ENCODE measurements at regions not wholly inside any gene's neighbourhood (a gene's known extent, or its start where the extent isn't known, plus 50 kb on each side); places are given as distances from the start of the nearest gene placed in this dataset.

DNA sequence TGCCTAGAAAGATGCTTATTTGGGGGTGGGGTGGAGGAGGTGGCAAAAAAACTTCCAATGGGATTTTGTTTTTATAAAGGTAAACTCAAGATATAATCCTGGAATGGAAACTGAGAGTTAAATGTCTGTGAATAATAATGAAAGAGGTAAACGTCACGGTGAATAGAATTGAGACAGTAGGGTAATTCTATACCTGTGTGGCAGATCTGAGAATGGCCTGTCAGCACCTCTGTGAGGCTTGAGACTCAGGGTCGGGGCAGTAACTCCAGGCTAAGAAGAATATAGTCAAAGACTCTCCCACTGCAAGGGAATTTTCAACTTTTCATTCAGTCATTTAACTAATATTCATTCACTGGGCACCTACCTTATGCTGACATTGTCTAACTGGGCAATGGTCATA lies 581.2 kb upstream of the ZNF608 start:
- no peak for DNase-seq (ENCODE audit: low spot score)

DNA sequence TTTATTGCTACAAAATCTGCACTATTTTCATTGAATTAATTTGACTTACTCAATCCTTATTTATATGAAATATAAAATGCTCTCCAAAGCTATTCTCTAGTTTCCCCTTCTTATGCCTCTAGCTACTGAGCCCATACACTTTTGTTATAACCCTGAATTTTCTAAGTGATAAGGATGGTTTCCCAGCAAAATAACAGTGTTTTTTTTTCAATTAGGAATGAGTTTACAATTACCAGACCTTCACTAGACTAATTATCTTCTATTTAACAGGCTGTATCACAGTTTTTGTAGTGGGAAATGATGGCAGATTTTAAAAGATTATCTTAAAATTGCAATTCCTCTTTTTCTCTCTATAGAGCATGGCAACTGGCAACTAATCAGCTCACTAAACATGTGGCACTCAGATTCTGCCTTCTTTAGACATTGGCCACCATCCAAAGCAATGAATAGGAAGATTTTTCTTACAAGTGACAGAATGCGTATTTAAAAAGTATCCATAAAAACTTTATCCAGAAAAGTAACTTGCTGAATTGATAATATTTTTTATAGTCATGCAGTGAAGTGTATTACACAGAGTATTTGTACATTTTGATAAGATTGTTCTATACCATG lies 585.7 kb upstream of the ZNF608 start:
- no peak for DNase-seq (ENCODE audit: low spot score)

DNA sequence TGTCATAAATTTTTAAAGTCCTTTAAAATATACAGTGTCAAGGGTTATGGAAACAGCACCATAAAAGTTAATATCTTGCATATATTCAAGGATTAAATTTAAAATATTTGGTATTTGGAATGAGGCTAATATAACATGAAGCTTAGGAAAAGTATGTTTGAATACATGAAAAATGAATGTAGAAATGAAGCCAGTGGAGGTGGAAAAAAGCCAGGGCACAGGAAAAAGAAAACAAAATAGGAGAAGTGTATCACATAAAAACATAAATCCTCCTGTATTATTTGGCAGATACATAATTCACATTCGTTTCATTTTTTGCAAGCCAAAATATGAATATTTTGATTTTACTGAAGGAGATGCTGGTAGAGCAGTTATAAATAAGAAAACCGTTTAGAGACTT lies 587.0 kb upstream of the ZNF608 start:
- DNase-seq (ENCODE audit: low spot score): no peak

GRCh38 chr5:125336401-125336800 lies 590.0 kb upstream of the ZNF608 start:
- DNase-seq (ENCODE audit: low spot score): no peak

DNA sequence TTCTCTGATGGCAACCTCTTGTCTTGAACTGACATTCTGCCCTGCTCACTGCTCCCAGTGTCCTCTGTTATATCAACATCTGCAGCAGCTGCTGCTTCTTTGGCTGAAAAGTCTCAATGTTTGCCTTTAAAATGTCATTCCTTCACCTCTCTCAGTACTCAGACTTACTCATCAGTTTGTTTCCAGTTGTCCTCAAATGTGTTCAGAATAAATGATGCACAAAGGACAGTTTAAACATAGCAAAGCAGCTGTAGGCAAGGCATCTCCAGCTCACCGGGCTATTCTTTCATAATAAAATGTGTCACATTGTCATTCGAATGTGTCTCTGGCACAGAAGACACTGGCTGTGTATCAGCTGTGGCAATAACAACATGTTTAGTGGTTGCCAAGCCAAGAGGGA lies 590.9 kb upstream of the ZNF608 start:
- no peak for DNase-seq (ENCODE audit: low spot score)

GRCh38 chr5:125338440-125339174 lies 592.2 kb upstream of the ZNF608 start:
- DNase-seq (ENCODE audit: low spot score): no peak

DNA sequence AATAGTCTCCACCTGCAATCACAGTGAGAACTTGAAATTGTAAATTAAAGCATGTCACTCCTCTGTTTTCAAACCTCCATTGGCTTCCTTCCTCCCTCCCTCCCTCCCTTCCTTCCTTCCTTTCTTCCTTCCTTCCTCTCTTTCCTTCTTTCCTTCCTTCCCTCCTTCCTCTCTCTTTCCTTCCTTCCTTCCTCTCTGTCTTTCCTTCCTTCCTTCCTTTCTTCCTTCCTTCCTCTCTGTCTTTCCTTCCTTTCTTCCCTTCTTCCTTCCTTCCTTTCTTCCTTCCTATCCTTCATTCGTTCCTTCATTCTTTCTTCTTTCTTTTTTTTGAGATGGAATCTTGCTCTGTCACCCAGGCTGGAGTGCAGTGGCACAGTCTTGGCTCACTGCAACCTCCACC lies 595.0 kb upstream of the ZNF608 start:
- no peak for DNase-seq (ENCODE audit: low spot score)

- no peak for DNase-seq (ENCODE audit: low spot score)
Measured at GRCh38 chr5:125343015-125343414, 596.6 kb upstream of the ZNF608 start.

GRCh38 chr5:125346316-125346715 lies 599.9 kb upstream of the ZNF608 start:
- no peak for DNase-seq (ENCODE audit: low spot score)

DNA sequence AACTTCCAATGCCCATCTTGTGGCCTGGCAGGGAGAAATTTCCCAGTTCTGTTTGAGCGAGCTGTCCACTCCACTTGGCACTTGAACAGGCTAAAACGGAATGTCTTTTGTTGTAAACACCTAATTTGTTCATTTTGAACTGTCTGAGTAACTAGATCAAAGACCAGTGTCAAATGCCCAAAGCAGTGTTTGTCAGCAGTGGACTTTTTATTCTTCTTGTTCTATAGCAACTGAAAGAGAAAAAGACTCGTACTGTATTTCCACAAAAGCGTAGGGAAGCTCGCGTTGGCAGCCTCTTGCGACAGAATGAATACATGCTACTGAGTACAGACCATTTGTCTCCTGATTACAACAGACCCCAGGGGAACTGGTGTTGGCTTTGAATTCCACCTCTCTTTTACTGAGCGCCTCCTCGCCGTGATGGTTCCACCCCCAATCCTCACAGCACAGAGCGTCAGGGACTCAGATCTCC lies 601.8 kb upstream of the ZNF608 start:
- DNase-seq (ENCODE audit: low spot score): no peak

DNA sequence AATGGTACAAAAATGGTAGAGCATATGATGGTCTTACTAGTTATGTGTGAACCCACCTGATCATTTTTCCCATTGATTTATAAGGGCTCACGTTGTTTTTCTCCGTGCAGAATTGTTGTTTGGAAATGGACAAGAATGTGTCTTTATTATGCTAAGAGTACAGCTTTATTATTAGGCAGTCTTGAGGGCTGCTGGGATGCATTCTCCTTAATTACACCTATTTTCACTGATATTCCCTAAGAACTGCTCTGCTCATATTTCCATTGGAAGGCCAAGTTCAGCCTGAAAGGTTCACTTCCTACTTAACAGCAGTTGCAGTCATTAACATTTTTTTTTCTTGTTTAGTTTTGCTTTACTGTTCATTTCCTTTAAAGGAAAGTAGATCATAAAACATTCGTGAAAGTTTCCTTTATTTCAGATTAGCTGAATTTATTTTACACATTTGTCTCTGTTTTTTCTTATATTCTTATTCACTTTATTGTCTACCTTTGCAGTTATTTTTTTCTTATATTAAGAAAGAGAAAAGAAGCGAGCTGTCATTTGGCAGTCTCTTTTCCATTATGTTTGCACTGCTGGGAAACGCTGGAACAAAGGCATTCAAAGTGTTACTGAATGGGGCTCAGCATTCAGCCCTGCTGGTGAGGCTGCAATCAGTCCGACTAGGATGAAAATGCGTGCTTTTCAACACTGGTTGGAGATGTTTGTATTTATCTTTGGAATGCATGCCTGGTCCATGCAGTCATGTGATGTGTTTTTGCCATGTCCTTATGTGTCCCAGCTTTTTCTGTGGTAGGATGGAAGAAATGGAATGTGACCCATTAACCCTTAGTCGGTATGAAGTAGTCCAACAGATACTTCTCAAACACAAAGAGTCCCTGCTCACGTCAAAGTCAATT lies 602.7 kb upstream of the ZNF608 start:
- DNase-seq (ENCODE audit: low spot score): no peak

- no peak for DNase-seq (ENCODE audit: low spot score)
Measured at GRCh38 chr5:125357660-125358059, 611.2 kb upstream of the ZNF608 start.

DNA sequence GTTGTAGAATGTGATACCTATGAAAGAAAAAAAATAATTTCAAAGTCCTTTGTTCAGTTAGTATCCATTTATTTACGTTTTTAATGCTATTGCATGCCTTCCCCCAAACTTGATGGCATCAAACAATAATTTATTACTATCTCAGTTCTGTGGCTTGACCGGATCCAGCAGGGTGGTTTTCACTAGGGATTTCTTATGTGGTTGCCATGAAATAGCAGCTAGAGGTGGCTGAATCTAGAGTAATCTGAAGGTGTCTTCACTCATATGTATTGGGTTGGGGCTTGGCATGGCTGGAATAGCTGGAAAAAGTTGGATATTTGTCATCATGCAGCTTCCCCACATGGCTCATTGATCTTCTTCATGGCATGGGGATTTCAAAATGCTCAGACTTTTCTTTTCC lies 619.3 kb upstream of the ZNF608 start:
- no peak for DNase-seq (ENCODE audit: low spot score)

- no peak for DNase-seq (ENCODE audit: low spot score)
Measured at GRCh38 chr5:125367702-125368101, 621.3 kb upstream of the ZNF608 start.

DNA sequence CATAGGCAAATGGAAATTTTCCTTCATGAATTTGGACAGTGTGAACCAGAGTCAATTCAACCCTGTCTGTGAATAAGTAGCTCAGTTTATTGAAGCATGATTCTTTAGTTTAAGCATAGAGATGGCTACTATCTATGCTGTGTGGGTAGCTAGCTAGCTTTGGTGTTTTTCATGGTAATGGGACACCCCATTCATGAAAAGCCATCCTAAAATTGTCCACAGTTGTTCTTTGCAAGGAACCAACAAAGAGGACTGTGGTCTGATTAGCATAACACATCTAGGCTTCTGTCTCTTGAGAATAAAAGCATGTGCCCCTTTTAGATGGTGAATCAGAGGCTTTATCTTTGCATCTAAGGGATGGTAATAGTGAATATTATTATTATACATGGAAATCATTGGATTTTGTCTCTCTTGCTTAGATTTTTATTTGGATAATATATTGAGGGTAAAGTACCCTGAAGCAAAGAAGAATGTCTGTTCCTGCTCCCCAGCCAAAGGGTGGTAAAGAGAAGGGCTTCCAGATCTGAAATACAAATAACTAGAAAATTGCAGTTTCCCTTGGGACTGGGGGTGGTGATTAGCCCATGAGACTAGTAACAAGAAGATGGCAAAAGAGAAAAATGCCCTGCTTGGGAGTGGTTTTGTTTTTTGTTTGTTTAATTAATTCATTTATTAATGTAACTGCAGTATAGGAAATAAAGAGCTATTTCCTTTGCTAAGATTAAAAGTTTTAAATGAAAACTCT lies 624.2 kb upstream of the ZNF608 start:
- DNase-seq (ENCODE audit: low spot score): no peak

GRCh38 chr5:125372694-125373631 lies 626.5 kb upstream of the ZNF608 start:
- DNase-seq (ENCODE audit: low spot score): peak; percentile 69

DNA sequence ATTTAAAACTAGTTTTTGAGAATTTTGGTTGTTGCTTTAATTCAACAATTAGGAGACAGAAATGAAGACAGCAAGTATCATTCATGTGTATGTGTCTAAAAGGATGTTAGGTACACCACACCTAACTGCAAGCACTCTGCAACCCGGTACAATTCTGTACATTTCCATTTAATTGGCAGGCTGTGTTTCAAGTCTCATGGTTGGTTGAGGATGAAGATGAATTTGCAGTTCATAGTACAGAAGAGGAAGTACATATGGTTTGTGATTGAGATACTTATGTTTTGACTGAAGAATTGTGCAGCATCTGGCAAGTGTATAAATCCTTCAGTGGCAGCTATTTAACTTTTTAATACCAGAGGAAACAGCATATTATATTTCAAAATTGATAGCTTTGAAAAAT lies 628.7 kb upstream of the ZNF608 start:
- no peak for DNase-seq (ENCODE audit: low spot score)

DNA sequence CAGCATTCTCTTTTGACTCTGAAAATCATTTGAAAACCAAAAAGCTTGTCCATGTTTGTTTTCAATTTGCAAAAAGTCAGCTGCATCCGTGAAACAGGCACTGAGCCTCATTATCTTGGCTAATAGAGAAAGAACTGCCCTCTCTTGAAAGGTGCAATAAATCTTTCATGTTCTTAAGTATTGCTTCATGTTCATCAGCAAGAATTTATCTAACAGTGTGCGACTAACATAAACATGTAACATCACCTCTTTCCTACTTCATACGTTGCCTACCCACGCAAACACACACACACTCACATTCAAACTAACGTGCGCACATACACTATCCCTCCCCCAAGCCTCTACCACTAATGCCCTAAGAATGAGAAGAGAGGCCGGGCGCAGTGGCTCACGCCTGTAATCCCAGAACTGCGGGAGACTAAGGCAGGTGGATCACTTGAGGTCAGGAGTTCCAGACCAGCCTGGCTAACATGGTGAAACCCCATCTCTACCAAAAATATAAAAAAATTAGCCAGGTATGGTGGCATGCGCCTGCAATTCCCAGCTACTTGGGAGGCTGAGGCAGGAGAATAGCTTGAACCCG lies 629.7 kb upstream of the ZNF608 start:
- no peak for DNase-seq (ENCODE audit: low spot score)

GRCh38 chr5:125377141-125377540 lies 630.7 kb upstream of the ZNF608 start:
- DNase-seq (ENCODE audit: low spot score): no peak

GRCh38 chr5:125381290-125381689 lies 634.9 kb upstream of the ZNF608 start:
- DNase-seq (ENCODE audit: low spot score): no peak

GRCh38 chr5:125384071-125384470 lies 637.6 kb upstream of the ZNF608 start:
- no peak for DNase-seq (ENCODE audit: low spot score)

All from kidney capillary endothelial cell (primary cell).